Renal pelvis (tissue), 1 donor: ENCODE measurements at regions not wholly inside any gene's neighbourhood (a gene's known extent, or its start where the extent isn't known, plus 50 kb on each side); places are given as distances from the start of the nearest gene placed in this dataset.

Experiments
- DNase-seq: peaks from one replicate; pipeline ENCODE4 v3.0.0-alpha.2; 2013

GRCh38 chr13:72113076-72113475, 246.1 kb upstream of the DACH1 start:
- DNase-seq = no peak

- no peak for DNase-seq
Observed at GRCh38 chr13:72112216-72112615, 245.2 kb upstream of the DACH1 start.

GRCh38 chr13:72109863-72110262, 242.9 kb upstream of the DACH1 start:
- DNase-seq = no peak

GRCh38 chr13:72104656-72105180, 237.7 kb upstream of the DACH1 start:
- DNase-seq = no peak

GRCh38 chr13:72101768-72102400, 234.9 kb upstream of the DACH1 start:
- DNase-seq = no peak

- DNase-seq = no peak
Observed at GRCh38 chr13:72100339-72100738, 233.3 kb upstream of the DACH1 start.

GRCh38 chr13:72097568-72097967, 230.6 kb upstream of the DACH1 start:
- DNase-seq = no peak

GRCh38 chr13:72093262-72093661, 226.3 kb upstream of the DACH1 start:
- no peak for DNase-seq

- DNase-seq = no peak
Observed at GRCh38 chr13:72074663-72075062, 207.7 kb upstream of the DACH1 start.

- DNase-seq = no peak
Observed at GRCh38 chr13:72072261-72072660, 205.3 kb upstream of the DACH1 start.

GRCh38 chr13:72071713-72072112, 204.7 kb upstream of the DACH1 start:
- DNase-seq = no peak

GRCh38 chr13:72062566-72062965, 195.6 kb upstream of the DACH1 start:
- DNase-seq = no peak

GRCh38 chr13:72061613-72062012, 194.6 kb upstream of the DACH1 start:
- DNase-seq = no peak

- no peak for DNase-seq
Observed at GRCh38 chr13:72050251-72050650, 183.2 kb upstream of the DACH1 start.

GRCh38 chr13:72043366-72043765, 176.4 kb upstream of the DACH1 start:
- no peak for DNase-seq

GRCh38 chr13:72041165-72041564, 174.2 kb upstream of the DACH1 start:
- DNase-seq = no peak

GRCh38 chr13:72039126-72039525, 172.1 kb upstream of the DACH1 start:
- no peak for DNase-seq

GRCh38 chr13:72029981-72030380, 163.0 kb upstream of the DACH1 start:
- no peak for DNase-seq

GRCh38 chr13:72025836-72026235, 158.8 kb upstream of the DACH1 start:
- no peak for DNase-seq

- no peak for DNase-seq
Observed at GRCh38 chr13:72023895-72024294, 156.9 kb upstream of the DACH1 start.

GRCh38 chr13:72005455-72005854, 138.5 kb upstream of the DACH1 start:
- DNase-seq = no peak

GRCh38 chr13:72004784-72005374, 137.9 kb upstream of the DACH1 start:
- DNase-seq = no peak

- no peak for DNase-seq
Observed at GRCh38 chr13:72004246-72004645, 137.2 kb upstream of the DACH1 start.

- DNase-seq = no peak
Observed at GRCh38 chr13:71998223-71998622, 131.2 kb upstream of the DACH1 start.
